ENCODE measurements at regions not wholly inside any gene's neighbourhood (a gene's known extent, or its start where the extent isn't known, plus 50 kb on each side); places are given as distances from the start of the nearest gene placed in this dataset.

DNA sequence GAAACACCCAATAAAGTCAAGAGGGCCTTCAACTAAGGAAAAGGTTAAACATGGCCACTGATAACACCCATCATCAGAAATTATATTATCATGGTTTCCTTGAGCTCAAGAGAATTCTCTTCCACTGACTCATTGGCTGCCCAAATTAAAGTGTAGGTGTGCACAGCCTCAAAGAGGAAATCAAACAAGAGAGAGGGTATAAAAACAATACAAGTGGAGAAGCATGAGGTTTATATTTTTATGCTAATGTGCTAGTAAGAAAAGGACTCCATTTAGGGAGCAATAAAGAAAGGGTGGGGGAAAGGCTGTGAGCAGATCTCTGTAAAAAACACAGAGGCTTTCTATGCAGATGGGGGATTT, 168.8 kb upstream of the VRK2 start:
- TF ChIP-seq, protein P1, sequence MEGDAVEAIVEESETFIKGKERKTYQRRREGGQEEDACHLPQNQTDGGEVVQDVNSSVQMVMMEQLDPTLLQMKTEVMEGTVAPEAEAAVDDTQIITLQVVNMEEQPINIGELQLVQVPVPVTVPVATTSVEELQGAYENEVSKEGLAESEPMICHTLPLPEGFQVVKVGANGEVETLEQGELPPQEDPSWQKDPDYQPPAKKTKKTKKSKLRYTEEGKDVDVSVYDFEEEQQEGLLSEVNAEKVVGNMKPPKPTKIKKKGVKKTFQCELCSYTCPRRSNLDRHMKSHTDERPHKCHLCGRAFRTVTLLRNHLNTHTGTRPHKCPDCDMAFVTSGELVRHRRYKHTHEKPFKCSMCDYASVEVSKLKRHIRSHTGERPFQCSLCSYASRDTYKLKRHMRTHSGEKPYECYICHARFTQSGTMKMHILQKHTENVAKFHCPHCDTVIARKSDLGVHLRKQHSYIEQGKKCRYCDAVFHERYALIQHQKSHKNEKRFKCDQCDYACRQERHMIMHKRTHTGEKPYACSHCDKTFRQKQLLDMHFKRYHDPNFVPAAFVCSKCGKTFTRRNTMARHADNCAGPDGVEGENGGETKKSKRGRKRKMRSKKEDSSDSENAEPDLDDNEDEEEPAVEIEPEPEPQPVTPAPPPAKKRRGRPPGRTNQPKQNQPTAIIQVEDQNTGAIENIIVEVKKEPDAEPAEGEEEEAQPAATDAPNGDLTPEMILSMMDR (IDR thresholded peaks at IDR 0.05) = no peak
- no peak for TF ChIP-seq POLR2A (IDR thresholded peaks at IDR 0.05)
